ENCODE measurements at regions not wholly inside any gene's neighbourhood (a gene's known extent, or its start where the extent isn't known, plus 50 kb on each side); places are given as distances from the start of the nearest gene placed in this dataset.

DNA sequence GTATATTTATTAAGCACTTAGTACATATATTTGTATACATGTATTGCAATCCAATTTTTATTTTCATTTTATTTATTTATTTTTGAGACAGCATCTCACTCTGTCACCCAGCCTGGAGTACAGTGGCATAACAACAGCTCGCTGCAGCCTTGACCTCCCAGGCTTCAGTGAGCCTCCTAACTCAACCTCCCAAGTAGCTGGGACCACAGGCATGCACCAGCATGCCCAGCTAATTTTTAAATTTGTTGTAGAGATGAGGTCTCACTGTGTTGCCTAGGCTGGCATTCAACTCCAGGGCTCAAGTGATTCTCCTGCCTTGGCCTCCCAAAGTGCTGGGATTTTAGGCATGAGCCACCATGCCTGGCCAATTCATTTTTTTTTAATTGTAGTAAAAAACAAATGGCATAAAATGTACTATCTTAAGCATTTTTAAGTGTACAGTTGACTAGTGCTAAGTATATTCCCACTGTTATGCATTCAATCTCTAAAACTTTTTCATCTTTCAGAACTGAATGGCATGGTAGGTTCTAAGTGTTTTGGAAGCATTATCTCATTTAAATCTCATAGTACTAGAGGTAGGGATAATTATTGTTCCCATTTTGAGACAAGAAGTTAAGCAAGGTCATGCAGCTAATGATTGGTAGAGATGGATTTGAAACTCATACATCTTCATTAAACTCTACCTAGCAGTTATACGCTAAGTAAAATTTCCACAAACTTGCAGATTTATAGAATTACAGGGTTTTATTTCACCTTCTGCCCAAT is 264.0 kb upstream of the NFE2L3 start:
- H3K4me3 ChIP-seq (ENCODE audit: low read length) = no peak overlapping the region

DNA sequence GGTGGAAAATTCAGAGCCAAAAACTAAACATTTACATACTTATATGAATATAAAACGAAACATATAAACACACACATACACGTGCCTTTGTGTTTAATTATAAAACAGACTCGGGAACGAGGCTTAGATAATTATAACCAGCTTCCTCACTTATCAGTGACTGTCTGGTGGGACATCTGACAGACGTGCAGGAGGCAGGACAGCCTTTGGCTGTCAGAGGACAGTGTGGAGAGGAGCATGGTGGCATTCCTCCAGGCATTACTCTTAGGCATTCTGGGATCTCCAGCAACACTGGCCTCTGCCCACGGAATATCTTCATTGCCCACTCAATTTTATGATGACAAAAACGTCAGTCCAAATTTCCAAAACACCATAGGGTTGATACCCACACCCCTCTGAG is 262.2 kb upstream of the NFE2L3 start:
- H3K4me3 ChIP-seq (ENCODE audit: low read length) = no peak overlapping the region
- DNase-seq (ENCODE audit: low read depth, low spot score) = no peak

More for the DNA sequence above, 264.0 kb upstream of the NFE2L3 start:
- DNase-seq (ENCODE audit: low read depth, low spot score) = no peak

DNA sequence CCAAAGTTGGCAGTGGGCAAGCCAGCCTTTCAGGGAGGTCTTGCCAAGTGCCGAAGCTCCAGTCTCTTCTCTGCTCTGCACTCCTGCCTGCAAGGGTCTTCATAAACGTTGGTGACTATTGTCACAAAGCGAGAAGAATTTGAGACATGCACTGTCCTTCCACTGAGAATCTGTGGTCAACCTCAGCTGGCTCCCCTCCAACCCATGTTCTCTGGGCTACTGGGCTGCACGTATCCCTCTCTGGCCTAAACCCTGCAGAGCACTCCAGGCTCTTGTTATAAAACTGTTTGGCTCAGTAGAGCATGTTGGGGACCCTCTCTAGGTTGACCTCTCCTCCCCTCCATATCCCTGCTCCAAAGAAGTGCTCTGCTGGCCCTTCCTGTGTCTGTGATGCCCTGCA is 260.4 kb upstream of the NFE2L3 start:
- H3K4me3 ChIP-seq (ENCODE audit: low read length) = no peak overlapping the region
- no peak for DNase-seq (ENCODE audit: low read depth, low spot score)

DNA sequence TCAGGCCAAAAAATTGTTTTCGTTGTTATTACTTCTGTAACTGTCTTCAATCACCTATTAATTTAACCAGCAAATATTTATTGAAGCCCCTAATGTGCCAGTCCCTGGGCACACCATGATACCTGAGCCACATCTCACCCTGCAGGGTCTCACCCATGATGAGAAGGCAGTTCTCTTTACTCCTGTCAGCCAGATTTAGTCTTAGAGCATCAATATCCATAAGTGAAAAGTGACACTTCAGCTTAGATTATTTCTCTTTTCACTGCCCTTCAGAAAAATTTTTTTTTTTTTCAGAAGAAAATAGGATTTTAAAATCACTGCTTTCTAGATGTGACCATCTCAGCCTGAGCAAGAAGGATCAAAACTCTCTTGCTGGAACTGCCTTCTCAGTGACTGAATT is 258.6 kb upstream of the NFE2L3 start:
- DNase-seq (ENCODE audit: low read depth, low spot score) = no peak
- H3K4me3 ChIP-seq (ENCODE audit: low read length) = no peak overlapping the region

DNA sequence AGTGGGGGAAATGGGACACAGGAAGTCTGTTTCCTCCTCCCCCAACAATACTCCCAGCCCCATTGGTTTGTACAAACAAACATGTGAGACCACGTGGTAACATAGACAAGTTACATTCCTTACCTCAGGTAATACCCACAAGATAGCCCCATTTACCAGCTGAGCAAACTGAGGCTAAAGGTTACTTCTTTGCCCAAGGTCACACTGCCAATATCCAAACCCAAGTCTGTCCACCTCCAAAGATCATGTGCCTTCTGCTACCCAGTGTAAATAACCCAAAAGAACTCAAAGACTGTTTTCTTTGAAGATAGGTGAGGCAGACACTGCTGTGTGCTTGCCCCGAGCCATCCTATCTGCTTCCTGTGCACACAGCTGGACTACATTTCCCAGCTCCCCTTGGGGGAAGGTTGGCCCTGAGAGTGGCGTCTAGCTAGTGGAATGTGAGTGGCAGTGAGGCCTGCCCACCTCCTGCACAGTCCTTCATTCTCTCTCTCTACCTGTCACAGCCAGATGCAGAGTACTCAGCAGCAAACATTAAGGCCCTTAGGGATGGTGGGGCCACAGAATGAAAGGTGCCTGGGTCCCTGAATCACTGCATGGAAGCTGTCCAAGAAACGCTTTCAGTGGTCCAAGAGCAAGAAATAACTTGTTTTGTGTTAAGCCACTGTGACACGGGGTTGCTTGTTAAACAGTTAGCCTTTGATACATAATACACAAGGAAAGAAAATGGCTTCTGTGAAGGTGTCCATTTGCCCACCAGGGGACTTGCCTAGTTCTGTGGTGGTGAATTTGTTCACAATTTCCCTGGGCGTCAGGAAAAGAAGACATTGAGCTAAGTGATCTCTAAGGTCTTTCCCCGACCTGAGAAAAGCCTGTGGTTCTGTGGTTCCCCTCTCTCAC is 257.7 kb upstream of the NFE2L3 start:
- peak; percentile 73 for DNase-seq (ENCODE audit: low read depth, low spot score)
- no peak overlapping the region for H3K4me3 ChIP-seq (ENCODE audit: low read length)

DNA sequence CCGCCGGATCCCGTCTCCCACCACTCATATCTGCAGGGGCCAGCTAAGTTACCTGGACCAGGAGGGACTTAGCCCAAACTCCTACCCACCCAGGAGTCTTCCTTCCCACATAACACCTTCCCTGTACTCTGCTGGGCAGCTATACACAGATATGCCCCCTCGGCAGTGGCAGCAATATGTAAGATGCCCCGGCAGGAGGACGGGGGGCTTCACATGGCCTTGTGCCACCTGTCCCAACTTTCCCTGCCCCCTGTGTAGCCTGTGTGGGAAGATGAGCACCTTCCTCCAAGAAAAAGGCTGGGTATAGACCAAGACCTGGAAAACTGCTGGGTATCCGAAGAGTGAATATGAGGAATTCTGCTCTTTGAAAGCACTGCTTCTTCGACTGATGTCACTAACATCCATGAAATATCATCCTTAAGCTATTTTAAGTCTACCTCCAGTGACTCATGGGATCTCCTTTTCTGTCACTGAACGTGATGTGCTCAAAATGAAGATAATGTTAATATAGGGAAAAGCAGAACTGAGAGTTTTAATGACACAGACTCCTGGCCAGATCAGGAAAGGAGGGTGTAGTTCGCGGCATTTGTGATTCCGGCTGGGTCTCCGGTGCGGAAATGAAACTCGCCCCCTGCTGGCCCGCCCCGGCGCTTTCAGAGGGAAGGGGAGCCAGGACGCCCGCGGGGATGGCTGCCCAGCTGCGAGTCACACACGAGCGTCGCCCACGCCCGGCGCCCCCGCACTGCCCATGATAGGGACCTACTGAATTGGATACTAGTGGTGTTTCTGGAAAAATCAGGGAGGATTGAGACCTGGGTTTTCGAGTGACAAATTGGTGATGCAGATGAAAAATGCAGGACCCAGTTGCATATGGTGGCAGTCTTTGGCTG is 256.9 kb upstream of the NFE2L3 start:
- no peak overlapping the region for H3K4me3 ChIP-seq (ENCODE audit: low read length)
- no peak for DNase-seq (ENCODE audit: low read depth, low spot score)

DNA sequence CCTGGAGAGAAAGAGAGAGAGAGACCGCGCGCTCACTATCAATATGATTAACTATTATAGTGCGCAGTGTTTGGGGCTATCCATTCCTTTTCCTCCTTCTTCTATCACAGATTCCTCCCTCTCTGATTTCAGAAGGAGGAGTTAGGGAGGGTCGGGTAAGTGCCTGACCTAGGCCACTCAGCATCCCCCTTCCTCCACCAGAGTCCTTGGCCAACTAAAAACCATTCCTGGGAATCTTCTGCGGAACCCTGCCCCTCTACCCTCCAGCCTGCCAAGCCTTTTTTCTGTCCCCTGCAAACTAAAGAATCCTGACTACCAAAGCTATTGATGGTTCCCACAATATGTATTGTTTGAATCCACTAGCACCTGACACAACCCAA is 256.2 kb upstream of the NFE2L3 start:
- H3K4me3 ChIP-seq (ENCODE audit: low read length) = no peak overlapping the region
- no peak for DNase-seq (ENCODE audit: low read depth, low spot score)

DNA sequence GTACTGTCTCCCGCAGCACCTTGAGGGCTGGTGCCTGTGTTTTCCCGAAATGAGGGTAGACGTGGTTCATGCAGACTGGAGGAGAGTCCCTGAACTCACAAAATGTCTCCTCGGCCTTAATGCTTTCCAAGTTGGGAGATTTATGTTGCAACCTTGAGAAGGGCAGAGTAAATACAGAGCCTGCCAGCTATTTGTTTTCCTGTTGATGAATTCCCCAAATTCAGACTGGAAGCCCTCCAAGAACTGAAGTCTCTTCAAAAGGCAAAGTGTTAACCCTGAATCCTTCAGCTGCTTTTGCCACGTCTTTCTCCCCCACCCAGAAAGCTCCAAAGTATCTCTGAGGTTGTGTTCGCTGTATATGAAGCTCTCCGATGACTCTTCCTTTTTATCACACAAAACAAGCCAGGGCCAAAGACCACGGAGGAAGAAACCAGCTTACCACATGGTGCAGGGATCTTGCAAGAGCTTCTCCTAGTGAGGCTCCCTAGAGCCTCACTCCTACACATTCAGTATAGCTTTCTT is 254.7 kb upstream of the NFE2L3 start:
- H3K4me3 ChIP-seq (ENCODE audit: low read length) = no peak overlapping the region
- DNase-seq (ENCODE audit: low read depth, low spot score) = no peak

DNA sequence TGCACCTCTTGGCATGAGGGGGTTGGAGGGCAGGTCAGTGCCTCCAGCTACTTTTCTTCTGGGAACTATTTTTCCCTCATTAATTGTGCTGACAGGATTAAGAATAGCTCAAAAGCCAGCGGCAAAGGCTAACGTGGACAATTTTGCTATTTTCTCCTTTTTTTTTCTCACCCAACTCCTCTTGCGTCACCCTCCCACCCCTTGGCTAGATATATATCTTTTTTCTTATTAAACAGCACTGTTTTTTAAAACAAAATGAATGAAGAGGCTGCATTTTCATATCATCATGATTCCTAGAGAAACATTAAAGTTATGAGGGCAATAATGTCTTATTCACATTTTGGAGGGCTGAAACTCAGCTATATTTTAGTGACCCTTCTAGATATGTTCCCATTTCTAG is 251.8 kb upstream of the NFE2L3 start:
- no peak overlapping the region for H3K4me3 ChIP-seq (ENCODE audit: low read length)
- DNase-seq (ENCODE audit: low read depth, low spot score) = no peak

DNA sequence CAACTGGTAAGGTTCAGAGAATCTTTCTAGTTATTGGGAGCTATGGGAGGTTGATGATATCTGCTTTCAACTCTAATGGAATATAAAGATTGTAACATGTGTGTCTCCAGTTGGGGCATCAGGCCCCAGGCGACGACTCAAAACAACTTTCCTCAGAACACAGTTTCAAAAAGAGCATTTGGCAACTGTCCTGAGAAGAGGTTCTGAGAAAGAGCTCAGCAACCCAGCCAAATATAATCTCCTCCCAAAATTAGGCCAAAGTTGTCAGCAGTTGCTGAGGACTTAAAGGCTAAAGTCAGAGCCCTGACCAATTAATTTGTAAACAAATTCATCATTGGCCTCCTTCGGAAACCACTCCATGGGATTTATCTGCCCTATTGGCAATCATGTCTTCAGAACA is 251.1 kb upstream of the NFE2L3 start:
- H3K4me3 ChIP-seq (ENCODE audit: low read length) = no peak overlapping the region
- no peak for DNase-seq (ENCODE audit: low read depth, low spot score)

DNA sequence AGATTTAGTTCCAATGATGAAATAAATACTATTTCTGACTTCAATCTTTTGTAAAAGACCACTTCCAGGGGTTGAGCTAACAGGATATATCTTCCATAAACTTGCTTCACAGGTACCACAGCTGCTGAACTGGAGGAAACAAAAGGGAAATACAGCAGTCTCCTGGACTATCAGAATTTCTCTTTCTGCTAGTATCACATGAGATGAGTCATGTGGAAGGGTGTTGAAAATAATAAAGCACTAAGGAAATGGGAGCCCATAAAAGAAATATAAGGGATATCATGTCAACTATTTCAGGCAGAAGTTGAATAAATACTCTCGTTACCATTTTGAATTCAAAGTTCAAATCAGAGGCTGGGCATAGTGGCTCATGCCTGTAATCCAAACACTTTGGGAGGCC is 250.3 kb upstream of the NFE2L3 start:
- H3K4me3 ChIP-seq (ENCODE audit: low read length) = no peak overlapping the region
- no peak for DNase-seq (ENCODE audit: low read depth, low spot score)

DNA sequence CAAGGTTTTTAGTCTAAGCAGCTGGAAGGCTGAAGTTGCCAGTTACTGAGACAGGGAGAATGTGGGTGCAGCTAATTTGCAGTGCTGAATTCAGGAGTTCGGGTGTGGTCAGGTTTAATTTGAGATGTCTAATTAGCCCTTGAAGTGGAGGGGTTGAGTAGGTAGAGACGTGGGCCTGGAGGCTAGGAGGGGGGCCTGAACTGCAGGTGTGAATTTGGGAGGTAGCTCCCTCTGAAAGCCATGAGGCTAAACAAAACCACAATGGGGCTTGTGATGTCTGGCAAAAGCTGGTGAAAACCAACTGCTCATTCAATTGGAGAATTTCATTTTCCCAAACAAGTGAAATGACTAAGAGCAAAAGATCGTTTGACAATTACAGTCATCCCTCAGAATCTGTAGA is 246.0 kb upstream of the NFE2L3 start:
- DNase-seq (ENCODE audit: low read depth, low spot score) = peak; percentile 36
- H3K4me3 ChIP-seq (ENCODE audit: low read length) = no peak overlapping the region

DNA sequence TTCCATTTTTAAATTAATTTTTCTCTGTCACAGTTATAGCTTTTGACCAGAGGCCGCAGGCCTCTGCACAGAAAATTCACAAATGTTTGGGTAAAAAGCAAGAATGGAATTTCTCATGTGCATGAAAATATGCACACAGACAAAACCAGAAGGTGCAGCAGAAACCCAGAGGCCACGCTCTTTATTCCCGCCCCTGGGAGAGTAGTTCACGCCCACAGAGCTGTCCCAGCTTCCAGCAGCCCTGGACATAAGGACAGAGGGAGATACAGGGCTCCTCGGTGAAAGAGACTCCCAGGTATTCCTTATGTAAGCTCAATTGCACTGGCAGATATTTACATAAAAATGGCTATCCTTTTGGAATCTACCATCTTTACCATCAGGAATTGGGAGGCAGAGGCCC is 245.2 kb upstream of the NFE2L3 start:
- DNase-seq (ENCODE audit: low read depth, low spot score) = no peak
- H3K4me3 ChIP-seq (ENCODE audit: low read length) = no peak overlapping the region

DNA sequence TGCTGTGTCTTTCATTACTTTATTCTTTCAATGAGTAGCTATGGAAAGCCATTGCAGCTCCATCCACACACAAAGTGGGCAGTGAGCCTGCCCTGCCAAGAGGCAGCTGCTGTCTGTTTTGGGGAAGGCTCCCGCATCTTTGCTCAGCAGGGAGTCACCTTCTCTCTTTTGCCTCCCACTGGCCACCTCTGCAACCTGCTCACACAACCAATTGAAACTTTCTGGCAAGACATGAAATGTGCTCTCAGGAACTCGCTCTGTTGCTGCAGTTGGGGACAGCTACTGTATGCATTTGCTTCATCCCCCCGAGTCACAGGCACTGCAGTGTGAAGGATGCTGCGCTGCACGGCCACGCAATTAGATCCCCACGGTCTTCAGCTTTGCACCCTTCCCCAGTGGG is 244.8 kb upstream of the NFE2L3 start:
- no peak overlapping the region for H3K4me3 ChIP-seq (ENCODE audit: low read length)
- DNase-seq (ENCODE audit: low read depth, low spot score) = no peak

DNA sequence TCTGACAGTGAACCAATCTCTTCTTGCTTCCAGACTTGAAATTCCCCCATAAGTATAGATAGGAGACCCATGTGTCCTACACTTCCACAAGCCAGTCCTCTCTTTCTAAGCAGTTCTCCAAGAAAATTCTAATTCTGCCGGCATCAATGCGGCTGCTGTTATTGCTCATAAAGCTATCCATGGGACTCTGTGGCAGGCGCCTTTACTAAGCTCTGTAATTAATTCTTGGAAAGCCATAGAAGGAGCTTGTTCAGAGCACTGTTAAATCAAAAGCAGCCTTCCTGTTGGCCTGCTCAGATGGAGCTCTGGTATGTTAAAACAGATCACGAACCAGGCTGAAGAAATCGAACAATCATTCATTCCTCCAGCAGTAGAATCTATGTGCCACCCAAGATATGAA is 244.3 kb upstream of the NFE2L3 start:
- no peak for DNase-seq (ENCODE audit: low read depth, low spot score)
- H3K4me3 ChIP-seq (ENCODE audit: low read length) = no peak overlapping the region

DNA sequence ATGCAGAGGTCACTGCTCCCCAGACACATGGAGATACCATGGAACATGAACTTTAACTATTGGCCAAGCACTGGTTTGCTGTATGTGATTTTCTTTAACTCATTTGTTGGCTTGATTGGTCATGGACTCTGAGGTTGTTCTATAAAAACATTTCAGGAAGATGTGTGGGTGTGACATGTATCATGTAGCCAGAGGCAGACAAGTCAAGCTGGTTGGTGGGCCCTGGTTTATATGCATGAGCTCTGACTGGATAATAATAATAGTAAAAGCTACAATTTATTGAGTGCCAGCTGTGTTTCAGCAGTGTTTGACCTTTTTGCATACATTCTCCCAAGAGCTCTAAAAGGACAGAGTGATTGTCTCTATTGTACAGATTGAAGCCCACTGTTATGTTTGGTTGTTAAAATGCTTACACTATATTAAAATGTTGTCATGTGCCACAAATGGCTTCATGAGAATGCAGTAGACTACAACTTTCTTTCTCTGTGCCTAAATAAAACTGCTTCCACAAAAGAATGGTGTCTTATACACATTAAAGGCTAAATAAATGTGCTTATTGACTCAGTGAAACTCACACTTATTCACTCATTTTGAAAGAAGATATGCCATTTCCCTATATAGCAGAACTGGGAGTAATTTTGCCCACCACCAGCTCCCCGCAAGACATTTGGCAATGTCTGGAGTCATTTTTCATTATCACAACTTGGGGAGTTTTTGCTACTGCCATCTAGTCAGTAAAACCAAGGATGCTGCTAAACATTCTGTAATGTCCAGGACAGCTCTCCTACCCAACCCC is 243.6 kb upstream of the NFE2L3 start:
- H3K4me3 ChIP-seq (ENCODE audit: low read length) = no peak overlapping the region
- DNase-seq (ENCODE audit: low read depth, low spot score) = no peak

DNA sequence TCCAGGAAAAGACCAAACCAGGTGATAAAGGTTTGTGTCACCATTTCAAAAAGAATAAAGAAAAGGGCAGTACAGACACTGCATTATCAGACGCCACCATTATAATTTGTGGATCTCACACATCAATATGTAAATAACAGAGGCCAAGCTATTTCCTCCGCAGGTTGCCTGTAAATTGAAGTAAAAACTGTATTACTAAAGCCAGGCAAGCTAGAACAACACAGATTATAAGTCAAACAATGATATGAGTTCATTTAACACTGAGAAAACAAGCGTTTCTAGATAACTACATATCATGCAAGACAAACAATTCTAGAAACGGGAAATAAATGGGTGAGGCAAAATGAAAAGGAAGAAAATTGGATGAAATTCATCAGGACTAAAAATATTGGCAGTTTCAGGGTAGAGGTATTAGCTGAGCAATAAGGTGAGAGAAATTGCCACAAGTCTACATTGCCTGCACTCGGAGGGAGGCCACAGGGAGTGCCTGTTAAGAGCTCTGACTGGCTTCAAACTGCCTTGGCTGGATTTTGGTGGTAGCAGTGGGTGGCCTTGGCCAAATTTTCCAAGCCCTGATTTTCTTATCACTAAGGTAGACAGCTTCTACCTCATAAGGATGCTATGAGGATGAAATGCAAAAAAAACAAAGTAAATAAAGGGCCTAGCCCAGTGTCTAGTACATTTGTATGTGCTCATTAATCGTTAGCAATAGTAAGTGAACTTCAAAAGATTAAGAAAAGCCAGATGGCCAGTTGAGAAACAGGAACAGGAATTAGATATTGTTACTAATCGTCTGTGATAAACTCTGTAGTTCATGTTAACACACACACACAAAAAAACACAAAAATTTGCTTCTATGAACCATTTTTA is 240.0 kb upstream of the NFE2L3 start:
- DNase-seq (ENCODE audit: low read depth, low spot score) = no peak
- H3K4me3 ChIP-seq (ENCODE audit: low read length) = no peak overlapping the region
